ENCODE measurements at regions not wholly inside any gene's neighbourhood (a gene's known extent, or its start where the extent isn't known, plus 50 kb on each side); places are given as distances from the start of the nearest gene placed in this dataset.
A peak's percentile ranks its signal among the peaks of the same experiment; 100 is the strongest.

DNA sequence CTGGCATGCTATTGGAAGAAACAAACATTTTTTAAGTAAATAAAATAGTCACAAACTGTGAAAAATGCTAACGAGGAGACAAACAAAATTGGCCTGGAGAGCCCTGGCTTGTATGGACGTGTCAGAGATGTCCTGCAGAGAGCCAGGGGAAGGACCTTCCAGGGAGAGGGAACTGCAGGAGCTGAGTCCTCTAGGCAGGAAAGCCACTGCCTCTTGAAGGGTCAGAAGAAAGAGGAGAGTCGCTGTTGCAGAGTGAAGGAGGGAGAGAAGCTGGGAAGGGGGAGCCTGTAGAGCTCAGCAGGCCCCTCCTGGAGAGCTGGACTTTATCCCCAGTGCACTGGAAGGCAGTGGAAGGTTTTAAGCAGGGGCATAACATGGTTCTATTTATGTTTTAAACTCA lies 80.3 kb upstream of the PWP1 start (continued):
- TF ChIP-seq, protein P1, sequence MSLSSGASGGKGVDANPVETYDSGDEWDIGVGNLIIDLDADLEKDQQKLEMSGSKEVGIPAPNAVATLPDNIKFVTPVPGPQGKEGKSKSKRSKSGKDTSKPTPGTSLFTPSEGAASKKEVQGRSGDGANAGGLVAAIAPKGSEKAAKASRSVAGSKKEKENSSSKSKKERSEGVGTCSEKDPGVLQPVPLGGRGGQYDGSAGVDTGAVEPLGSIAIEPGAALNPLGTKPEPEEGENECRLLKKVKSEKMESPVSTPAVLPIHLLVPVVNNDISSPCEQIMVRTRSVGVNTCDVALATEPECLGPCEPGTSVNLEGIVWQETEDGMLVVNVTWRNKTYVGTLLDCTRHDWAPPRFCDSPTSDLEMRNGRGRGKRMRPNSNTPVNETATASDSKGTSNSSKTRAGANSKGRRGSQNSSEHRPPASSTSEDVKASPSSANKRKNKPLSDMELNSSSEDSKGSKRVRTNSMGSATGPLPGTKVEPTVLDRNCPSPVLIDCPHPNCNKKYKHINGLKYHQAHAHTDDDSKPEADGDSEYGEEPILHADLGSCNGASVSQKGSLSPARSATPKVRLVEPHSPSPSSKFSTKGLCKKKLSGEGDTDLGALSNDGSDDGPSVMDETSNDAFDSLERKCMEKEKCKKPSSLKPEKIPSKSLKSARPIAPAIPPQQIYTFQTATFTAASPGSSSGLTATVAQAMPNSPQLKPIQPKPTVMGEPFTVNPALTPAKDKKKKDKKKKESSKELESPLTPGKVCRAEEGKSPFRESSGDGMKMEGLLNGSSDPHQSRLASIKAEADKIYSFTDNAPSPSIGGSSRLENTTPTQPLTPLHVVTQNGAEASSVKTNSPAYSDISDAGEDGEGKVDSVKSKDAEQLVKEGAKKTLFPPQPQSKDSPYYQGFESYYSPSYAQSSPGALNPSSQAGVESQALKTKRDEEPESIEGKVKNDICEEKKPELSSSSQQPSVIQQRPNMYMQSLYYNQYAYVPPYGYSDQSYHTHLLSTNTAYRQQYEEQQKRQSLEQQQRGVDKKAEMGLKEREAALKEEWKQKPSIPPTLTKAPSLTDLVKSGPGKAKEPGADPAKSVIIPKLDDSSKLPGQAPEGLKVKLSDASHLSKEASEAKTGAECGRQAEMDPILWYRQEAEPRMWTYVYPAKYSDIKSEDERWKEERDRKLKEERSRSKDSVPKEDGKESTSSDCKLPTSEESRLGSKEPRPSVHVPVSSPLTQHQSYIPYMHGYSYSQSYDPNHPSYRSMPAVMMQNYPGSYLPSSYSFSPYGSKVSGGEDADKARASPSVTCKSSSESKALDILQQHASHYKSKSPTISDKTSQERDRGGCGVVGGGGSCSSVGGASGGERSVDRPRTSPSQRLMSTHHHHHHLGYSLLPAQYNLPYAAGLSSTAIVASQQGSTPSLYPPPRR (CRISPR knock-in tag; IDR thresholded peaks at IDR 0.05; ENCODE audit: borderline replicate concordance), result no peak
- TF ChIP-seq BRCA1 (CRISPR knock-in tag; IDR thresholded peaks at IDR 0.05), result no peak
- no peak for TF ChIP-seq HNF4G (IDR thresholded peaks at IDR 0.05; ENCODE audit: borderline replicate concordance, low read depth, low read length)
- no peak for TF ChIP-seq HNF4G (CRISPR knock-in tag; IDR thresholded peaks at IDR 0.05; ENCODE audit: borderline replicate concordance, low read depth)

DNA sequence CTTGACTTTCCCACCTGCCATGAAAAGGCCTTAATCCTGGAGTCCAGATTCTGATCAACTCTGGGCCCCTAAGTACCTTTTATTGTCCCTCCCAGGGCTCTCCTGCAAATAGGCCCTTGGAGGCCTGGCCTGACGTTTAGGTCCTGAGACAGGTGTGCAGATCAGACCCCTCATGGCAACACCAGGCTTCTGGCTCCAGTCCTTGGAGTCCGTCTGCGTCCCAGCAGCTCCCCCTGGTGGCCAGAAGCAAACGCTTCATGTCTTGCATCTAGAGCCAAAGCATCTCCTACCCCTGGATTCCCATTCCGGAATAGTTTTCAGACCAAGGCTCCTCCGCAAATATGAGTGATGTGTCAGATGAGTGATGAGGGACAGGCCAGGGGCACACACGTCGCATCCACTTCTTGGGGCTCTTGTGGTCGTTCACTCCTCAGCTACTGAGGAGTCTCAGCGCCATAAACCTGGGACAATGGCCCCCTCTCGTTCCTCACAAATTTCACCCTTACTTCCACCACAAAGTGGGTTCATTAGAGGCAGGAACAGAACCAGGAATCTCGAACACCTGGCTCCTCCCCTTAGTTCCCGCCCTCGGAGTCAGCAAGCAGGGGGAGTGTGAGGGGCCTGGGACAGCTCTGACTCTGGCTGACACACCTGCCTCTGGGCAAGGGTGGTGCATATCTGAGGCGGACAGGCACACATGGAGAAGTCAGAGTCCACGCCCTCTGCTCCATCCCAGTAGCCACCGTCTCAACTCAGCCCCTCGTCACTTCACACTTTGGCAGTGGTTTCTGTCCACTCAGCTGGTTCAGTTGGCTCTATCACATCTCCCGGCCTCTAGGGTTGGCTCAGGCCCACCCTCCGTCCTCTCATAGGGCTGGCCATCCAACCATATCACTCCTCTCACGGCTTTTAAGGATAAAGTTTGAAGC lies 77.9 kb upstream of the PWP1 start:
- ATAC-seq (peak; percentile 93), FAIRE-seq (peak; percentile 80), DNase-seq (ENCODE audit: low spot score) (peak; percentile 64)
- no peak overlapping the region for H2AFZ ChIP-seq (ENCODE audit: low read length)
- no TSS peak for BruUV-seq (replicated peaks)
- no peak overlapping the region for H3K4me2 ChIP-seq (ENCODE audit: low read depth, low read length)
- H3K4me1 ChIP-seq (ENCODE audit: insufficient read depth, low read length), result peaks cover 16% of the 10 kb centered on the region
- WGBS (ENCODE audit: low lambda C conversion rate), result 36% methylated on average over 18 of the region's 21 CpGs
- no peaks in the 10 kb centered on the region for H3K79me2 ChIP-seq (ENCODE audit: insufficient read depth, low read length)
- in situ Hi-C loops (cut with HindIII; ENCODE audit: extremely low pct_ligation_motif_present, low pct_unique_long_range_greater_than_20kb) (loop anchor here (5.0 to 10.0 kb wide), 3 partner anchors 160 to 475 kb away; no protein-coding TSS in a partner anchor), intact Hi-C loops (cut with micrococcal nuclease; ENCODE audit: unreplicated experiment) (loop anchor here (1.0 to 5.0 kb wide), 3 partner anchors 202 to 475 kb away; a partner anchor contains a TSS)
- no peaks in the 10 kb centered on the region for H3K36me3 ChIP-seq (replicated peaks in 1 of 2; ENCODE audit: control insufficient read depth in 1 of 2, insufficient read depth in 2 of 2, low read length in 2 of 2)
- no peaks in the 10 kb centered on the region; the same call in 1 of the 2 replicates for H4K20me1 ChIP-seq (ENCODE audit: insufficient read depth, low read length)
- no peak overlapping the region for H3K4me3 ChIP-seq (replicated peaks in 1 of 3; ENCODE audit: insufficient read depth in 1 of 3, low read depth in 2 of 3, low read length in 3 of 3)
- no peaks in the 10 kb centered on the region; a peak in 1 of 5 replicates for H3K27me3 ChIP-seq (ENCODE audit: control insufficient read depth in 1 of 2, insufficient read depth in 2 of 2, low read length in 2 of 2)
- ChIA-PET CTCF (ENCODE audit: low intra/inter-chr PET ratio, low total read pairs) (interaction anchor here (0.6 to 2.5 kb wide), 9 partner anchors 85 to 516 kb away, joined by 3 to 22 read pairs (median 4); a partner anchor contains a TSS), POLR2A (no interaction called here)
- H3K27ac ChIP-seq (ENCODE audit: extremely low read length, insufficient read depth, low read length), result no peak overlapping the region
- H3K9me3 ChIP-seq (ENCODE audit: low read length), result no peaks in the 10 kb centered on the region
- H3K9ac ChIP-seq (ENCODE audit: insufficient read depth, low read depth, low read length), result no peak overlapping the region
- TF ChIP-seq TBP (CRISPR knock-in tag; IDR thresholded peaks at IDR 0.05), result no peak
- 0 out of 2 replicates have a peak, but pooled peaks have one; percentile 36 for TF ChIP-seq IRF2 (CRISPR knock-in tag; IDR thresholded peaks at IDR 0.05)
- TF ChIP-seq GATA4 (IDR thresholded peaks at IDR 0.05; ENCODE audit: borderline replicate concordance, low read depth), result no peak
- no peak for TF ChIP-seq TBX2 (CRISPR knock-in tag; IDR thresholded peaks at IDR 0.05; ENCODE audit: borderline replicate concordance)
- no peak for TF ChIP-seq YY1 (IDR thresholded peaks at IDR 0.05; ENCODE audit: insufficient read depth, insufficient replicate concordance, low read depth, low read length)
- peak; percentile 59; the same call in 1 of the 2 replicates for TF ChIP-seq ZNF501 (CRISPR knock-in tag; IDR thresholded peaks at IDR 0.05)
- TF ChIP-seq THAP11 (CRISPR knock-in tag; IDR thresholded peaks at IDR 0.05), result 0 out of 2 replicates have a peak, but pooled peaks have one; percentile 37
- no peak for TF ChIP-seq FOXJ3 (CRISPR knock-in tag; IDR thresholded peaks at IDR 0.05; ENCODE audit: borderline replicate concordance)
- no peak for TF ChIP-seq ETV5 (CRISPR knock-in tag; IDR thresholded peaks at IDR 0.05; ENCODE audit: borderline replicate concordance)
- peak; percentile 90 for TF ChIP-seq SMC3 (IDR thresholded peaks at IDR 0.05; ENCODE audit: low read length)
- no peak for TF ChIP-seq ISL2 (CRISPR knock-in tag; IDR thresholded peaks at IDR 0.05)
- no peak for TF ChIP-seq CREB3 (CRISPR knock-in tag; IDR thresholded peaks at IDR 0.05)
- no peak for TF ChIP-seq ZKSCAN8 (CRISPR knock-in tag; IDR thresholded peaks at IDR 0.05; ENCODE audit: borderline replicate concordance)
